ENCODE measurements at regions not wholly inside any gene's neighbourhood (a gene's known extent, or its start where the extent isn't known, plus 50 kb on each side); places are given as distances from the start of the nearest gene placed in this dataset.

DNA sequence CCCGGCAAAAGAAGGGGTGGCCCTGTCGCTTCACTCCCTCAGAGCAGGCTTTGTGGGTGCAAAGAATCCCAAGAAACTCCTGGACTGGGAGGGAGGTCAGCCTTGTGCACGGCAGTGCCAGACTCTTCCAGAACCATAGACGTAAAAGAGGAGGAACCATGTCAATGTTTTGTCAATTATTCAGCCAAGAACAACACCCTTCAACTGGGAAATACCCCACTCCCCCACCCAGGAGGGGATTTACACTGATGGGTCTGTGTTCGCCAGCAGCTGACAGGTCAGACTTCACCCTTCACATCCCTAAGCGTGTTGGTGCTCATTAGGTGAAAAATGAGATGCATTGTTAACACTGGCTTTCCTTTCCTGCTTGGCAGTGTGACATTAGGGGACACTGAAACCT, 116.8 kb upstream of the BMPER start:
- H3K9me3 Mint-ChIP-seq, result peaks cover 6 to 25% (median 11%) of the 10 kb centered on the region in 7 donors
- Histone ChIP-seq H3K27ac (ENCODE audit: low read depth in 1 of 2, low read length in 2 of 2) (no peak overlapping the region), H3K4me1 (ENCODE audit: control insufficient read depth in 1 of 2, insufficient read depth in 2 of 2, low read length in 2 of 2) (no peaks in the 10 kb centered on the region), H3K27me3 (ENCODE audit: control insufficient read depth in 2 of 2, insufficient read depth in 2 of 2, low read length in 2 of 2) (no peaks in the 10 kb centered on the region), H3K79me2 (ENCODE audit: insufficient read depth, low read length) (no peaks in the 10 kb centered on the region), H3K4me3 (replicated peaks in 1 of 3; ENCODE audit: low read depth in 2 of 3, low read length in 3 of 3) (no peak overlapping the region), H3K36me3 (replicated peaks in 1 of 2; ENCODE audit: control insufficient read depth in 1 of 2, insufficient read depth in 2 of 2, low read length in 2 of 2) (no peaks in the 10 kb centered on the region), H3K4me2 (replicated peaks; ENCODE audit: extremely low read depth, low read length, poor library complexity, severe bottlenecking) (no peak overlapping the region), H3K9ac (ENCODE audit: insufficient read depth, low read length, poor library complexity, severe bottlenecking) (no peak overlapping the region), H2AFZ (ENCODE audit: insufficient read depth, low read depth, low read length, poor library complexity, severe bottlenecking) (no peak overlapping the region), H3K9me3 (replicated peaks in 1 of 2; ENCODE audit: control insufficient read depth in 1 of 2, insufficient read depth in 1 of 2, low read length in 2 of 2) (peaks cover 6 to 9% of the 10 kb centered on the region in 2 donors), H4K20me1 (ENCODE audit: insufficient read depth, low read length) (no peaks in the 10 kb centered on the region)
- TF ChIP-seq, protein P1, sequence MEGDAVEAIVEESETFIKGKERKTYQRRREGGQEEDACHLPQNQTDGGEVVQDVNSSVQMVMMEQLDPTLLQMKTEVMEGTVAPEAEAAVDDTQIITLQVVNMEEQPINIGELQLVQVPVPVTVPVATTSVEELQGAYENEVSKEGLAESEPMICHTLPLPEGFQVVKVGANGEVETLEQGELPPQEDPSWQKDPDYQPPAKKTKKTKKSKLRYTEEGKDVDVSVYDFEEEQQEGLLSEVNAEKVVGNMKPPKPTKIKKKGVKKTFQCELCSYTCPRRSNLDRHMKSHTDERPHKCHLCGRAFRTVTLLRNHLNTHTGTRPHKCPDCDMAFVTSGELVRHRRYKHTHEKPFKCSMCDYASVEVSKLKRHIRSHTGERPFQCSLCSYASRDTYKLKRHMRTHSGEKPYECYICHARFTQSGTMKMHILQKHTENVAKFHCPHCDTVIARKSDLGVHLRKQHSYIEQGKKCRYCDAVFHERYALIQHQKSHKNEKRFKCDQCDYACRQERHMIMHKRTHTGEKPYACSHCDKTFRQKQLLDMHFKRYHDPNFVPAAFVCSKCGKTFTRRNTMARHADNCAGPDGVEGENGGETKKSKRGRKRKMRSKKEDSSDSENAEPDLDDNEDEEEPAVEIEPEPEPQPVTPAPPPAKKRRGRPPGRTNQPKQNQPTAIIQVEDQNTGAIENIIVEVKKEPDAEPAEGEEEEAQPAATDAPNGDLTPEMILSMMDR (IDR thresholded peaks at IDR 0.05), result no peak
- DNase-seq, result no peak
- WGBS (ENCODE audit: insufficient coverage), result 93% methylated on average over 4 of the region's 6 CpGs
- intact Hi-C loops (cut with micrococcal nuclease), result no loop called here
- no peak overlapping the region for H3K27ac Mint-ChIP-seq
- H3K27me3 Mint-ChIP-seq (ENCODE audit: low read depth in 3 of 3), result no peaks in the 10 kb centered on the region
- no peaks in the 10 kb centered on the region for H3K36me3 Mint-ChIP-seq
- no peaks in the 10 kb centered on the region for H3K4me1 Mint-ChIP-seq
- no peak overlapping the region for H3K4me3 Mint-ChIP-seq

DNA sequence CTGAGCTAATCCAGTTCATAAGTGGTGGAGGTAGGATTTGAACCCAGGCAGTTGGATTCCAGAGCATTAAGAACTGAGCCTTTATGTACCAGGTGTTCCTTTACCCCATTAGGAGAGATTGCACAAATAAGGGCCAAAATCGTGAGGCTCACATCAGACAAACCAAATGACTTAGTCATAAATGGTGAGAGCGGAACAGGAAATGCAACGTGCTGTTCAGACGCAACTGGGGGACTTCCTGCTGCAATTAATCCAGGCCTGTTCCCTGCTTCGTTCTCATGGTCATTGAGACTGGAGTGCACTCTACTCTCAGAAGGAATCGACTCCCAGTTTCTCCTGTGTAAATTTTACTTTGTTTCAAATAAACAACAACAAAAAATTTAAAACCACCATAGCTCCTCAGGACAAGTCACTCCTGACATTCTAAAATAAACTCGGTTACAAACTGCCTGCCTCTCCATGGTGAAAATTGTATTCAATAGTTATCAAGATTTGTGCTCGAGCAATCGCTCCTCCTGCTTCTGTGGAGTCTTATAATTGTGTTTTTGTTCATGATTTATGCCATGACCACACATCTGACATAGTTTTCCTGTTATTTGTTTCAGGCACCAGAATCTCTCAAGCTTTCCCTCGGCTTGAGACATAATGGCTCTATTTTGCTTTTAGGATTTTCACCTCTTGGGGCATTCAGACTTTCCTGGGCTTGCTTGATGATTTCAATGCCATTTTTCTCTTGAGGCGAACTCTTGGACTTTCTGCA, 115.3 kb upstream of the BMPER start:
- Histone ChIP-seq H2AFZ (ENCODE audit: insufficient read depth, low read depth, low read length, poor library complexity, severe bottlenecking) (no peak overlapping the region), H3K79me2 (ENCODE audit: insufficient read depth, low read length) (no peaks in the 10 kb centered on the region), H3K9me3 (replicated peaks in 1 of 2; ENCODE audit: control insufficient read depth in 1 of 2, insufficient read depth in 1 of 2, low read length in 2 of 2) (peaks cover 6 to 9% of the 10 kb centered on the region in 2 donors), H3K4me1 (ENCODE audit: control insufficient read depth in 1 of 2, insufficient read depth in 2 of 2, low read length in 2 of 2) (no peaks in the 10 kb centered on the region), H3K4me2 (replicated peaks; ENCODE audit: extremely low read depth, low read length, poor library complexity, severe bottlenecking) (no peak overlapping the region), H3K27ac (ENCODE audit: low read depth in 1 of 2, low read length in 2 of 2) (no peak overlapping the region), H4K20me1 (ENCODE audit: insufficient read depth, low read length) (no peaks in the 10 kb centered on the region), H3K27me3 (ENCODE audit: control insufficient read depth in 2 of 2, insufficient read depth in 2 of 2, low read length in 2 of 2) (no peaks in the 10 kb centered on the region), H3K9ac (ENCODE audit: insufficient read depth, low read length, poor library complexity, severe bottlenecking) (no peak overlapping the region), H3K4me3 (replicated peaks in 1 of 3; ENCODE audit: low read depth in 2 of 3, low read length in 3 of 3) (no peak overlapping the region), H3K36me3 (replicated peaks in 1 of 2; ENCODE audit: control insufficient read depth in 1 of 2, insufficient read depth in 2 of 2, low read length in 2 of 2) (no peaks in the 10 kb centered on the region)
- intact Hi-C loops (cut with micrococcal nuclease), result no loop called here
- TF ChIP-seq, protein P1 (IDR thresholded peaks at IDR 0.05), result no peak
- Mint-ChIP-seq H3K27me3 (ENCODE audit: low read depth in 3 of 3) (no peaks in the 10 kb centered on the region), H3K27ac (no peak overlapping the region), H3K4me3 (no peak overlapping the region), H3K9me3 (peaks cover 4 to 24% (median 11%) of the 10 kb centered on the region in 7 donors), H3K36me3 (no peaks in the 10 kb centered on the region), H3K4me1 (no peaks in the 10 kb centered on the region)
- no peak for DNase-seq
- 10% methylated on average over 5 of the region's 11 CpGs for WGBS (ENCODE audit: insufficient coverage)
